BE2C (cell line): ENCODE measurements at regions not wholly inside any gene's neighbourhood (a gene's known extent, or its start where the extent isn't known, plus 50 kb on each side); places are given as distances from the start of the nearest gene placed in this dataset.

ENCODE experiments used
- DNase-seq: peaks from one replicate; pipeline ENCODE4 v3.0.0-alpha.2; 2020
- H3K27me3 ChIP-seq: fragments of 250-450 bp; sonication (Bioruptor Pico); 2 replicates; pipeline ENCODE4 v1.5.1; 2020; ENCODE audit warnings: mild to moderate bottlenecking
- H3K36me3 ChIP-seq: fragments of 250-450 bp; sonication (Bioruptor Pico); 2 replicates; pipeline ENCODE4 v1.5.1; 2020; ENCODE audit warnings: mild to moderate bottlenecking
- H3K4me1 ChIP-seq: fragments of 250-450 bp; sonication (Bioruptor Pico); 2 replicates; pipeline ENCODE4 v1.5.1; 2020
- H3K4me3 ChIP-seq: 2 replicates; pipeline ENCODE4 v1.5.1; 2011; ENCODE audit warnings: low read depth, low read length
- H3K9me3 ChIP-seq: fragments of 250-450 bp; sonication (Bioruptor Pico); 2 replicates; pipeline ENCODE4 v1.5.1; 2020
- TF ChIP-seq, protein P1 (sequence below): IDR thresholded peaks from 2 replicates; pipeline ENCODE4 v1.5.1; 2012; ENCODE audit warnings: mild to moderate bottlenecking, low read depth, low read length

DNA sequence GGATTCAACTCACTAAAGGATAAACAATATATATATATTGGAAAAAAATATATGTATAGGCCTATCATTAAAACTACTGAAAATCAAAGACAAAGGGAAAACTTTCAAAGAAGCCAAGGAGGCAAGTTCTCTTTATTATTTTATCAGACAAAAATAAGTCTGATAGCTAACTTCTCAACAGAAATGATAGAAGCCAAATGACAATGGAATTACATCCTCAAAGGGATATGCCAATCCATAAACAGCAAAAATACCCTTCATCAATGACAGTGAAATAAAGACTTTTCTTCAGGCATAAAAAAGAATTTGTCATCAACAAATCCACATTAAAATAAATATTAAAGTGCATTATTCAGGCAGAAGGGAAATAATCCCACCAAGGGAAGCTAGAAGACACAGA is 393.4 kb downstream of the ZFHX3 start:
- TF ChIP-seq, protein P1, sequence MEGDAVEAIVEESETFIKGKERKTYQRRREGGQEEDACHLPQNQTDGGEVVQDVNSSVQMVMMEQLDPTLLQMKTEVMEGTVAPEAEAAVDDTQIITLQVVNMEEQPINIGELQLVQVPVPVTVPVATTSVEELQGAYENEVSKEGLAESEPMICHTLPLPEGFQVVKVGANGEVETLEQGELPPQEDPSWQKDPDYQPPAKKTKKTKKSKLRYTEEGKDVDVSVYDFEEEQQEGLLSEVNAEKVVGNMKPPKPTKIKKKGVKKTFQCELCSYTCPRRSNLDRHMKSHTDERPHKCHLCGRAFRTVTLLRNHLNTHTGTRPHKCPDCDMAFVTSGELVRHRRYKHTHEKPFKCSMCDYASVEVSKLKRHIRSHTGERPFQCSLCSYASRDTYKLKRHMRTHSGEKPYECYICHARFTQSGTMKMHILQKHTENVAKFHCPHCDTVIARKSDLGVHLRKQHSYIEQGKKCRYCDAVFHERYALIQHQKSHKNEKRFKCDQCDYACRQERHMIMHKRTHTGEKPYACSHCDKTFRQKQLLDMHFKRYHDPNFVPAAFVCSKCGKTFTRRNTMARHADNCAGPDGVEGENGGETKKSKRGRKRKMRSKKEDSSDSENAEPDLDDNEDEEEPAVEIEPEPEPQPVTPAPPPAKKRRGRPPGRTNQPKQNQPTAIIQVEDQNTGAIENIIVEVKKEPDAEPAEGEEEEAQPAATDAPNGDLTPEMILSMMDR = no peak
- H3K4me3 ChIP-seq = no peak overlapping the region
- DNase-seq = no peak
- no peaks in the 10 kb centered on the region for H3K4me1 ChIP-seq
- no peaks in the 10 kb centered on the region for H3K27me3 ChIP-seq
- no peaks in the 10 kb centered on the region for H3K9me3 ChIP-seq
- H3K36me3 ChIP-seq = no peaks in the 10 kb centered on the region

DNA sequence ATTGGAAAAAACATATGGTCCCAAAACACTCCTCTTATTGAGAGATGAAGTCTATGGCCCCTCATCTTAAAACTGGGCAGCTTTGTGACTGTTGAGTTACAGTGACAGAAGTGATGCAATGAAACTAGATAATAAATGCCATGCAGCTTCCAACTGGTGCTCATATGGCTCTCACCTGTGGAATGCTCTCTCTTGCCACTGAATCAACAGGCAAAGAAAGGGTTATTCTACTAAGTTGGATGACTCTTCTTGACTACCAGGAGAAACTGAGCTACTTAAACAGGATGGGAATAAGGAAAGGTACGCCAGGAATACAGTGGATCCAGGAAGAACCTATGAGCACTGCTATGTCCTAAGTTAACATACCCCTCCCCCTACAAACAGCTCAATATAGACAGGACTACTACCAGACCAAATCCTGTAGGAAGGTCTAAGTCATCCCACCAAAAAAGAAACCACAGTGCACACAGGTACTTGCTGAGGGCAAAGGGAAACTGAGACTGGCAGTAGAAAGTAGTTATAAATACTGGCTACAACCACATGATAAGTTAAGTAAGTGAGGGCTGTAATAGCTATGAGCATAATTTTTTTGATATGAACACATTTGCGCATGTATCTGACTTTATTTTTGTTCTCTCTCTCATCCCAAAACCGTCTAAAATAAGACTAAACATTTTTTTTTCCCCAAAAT is 398.5 kb downstream of the ZFHX3 start:
- Histone ChIP-seq H3K36me3 (no peaks in the 10 kb centered on the region), H3K4me1 (no peaks in the 10 kb centered on the region), H3K9me3 (no peaks in the 10 kb centered on the region), H3K4me3 (no peak overlapping the region), H3K27me3 (no peaks in the 10 kb centered on the region)
- TF ChIP-seq, protein P1 = no peak
- DNase-seq = no peak

DNA sequence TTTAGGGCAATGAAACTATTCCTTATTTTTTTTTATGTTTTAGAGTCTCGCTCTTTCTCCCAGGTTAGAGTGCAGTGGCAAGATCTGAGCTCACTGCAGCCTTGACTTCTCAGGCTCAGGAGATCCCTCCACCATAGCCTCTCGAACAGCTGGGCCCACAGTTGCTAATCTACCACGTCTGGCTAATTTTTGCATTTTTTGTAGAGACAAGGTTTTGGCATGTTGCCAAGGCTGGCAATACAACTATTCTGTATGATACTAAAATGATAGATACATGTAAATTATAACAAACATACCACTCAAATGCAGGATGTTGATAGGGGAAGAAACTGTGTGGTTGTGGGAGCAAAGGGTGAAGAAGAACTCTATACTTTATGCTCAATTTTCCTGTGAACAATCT is 401.3 kb downstream of the ZFHX3 start:
- Histone ChIP-seq H3K9me3 (no peaks in the 10 kb centered on the region), H3K36me3 (no peaks in the 10 kb centered on the region), H3K4me3 (no peak overlapping the region), H3K4me1 (no peaks in the 10 kb centered on the region), H3K27me3 (no peaks in the 10 kb centered on the region)
- TF ChIP-seq, protein P1 = no peak
- peak; percentile 21 for DNase-seq

- Histone ChIP-seq H3K9me3 (no peaks in the 10 kb centered on the region), H3K36me3 (no peaks in the 10 kb centered on the region), H3K4me1 (no peaks in the 10 kb centered on the region), H3K27me3 (no peaks in the 10 kb centered on the region), H3K4me3 (no peak overlapping the region)
- DNase-seq = no peak
- TF ChIP-seq, protein P1 = no peak
These were observed 402.4 kb downstream of the ZFHX3 start for GRCh38 chr16:72645538-72645937.

DNA sequence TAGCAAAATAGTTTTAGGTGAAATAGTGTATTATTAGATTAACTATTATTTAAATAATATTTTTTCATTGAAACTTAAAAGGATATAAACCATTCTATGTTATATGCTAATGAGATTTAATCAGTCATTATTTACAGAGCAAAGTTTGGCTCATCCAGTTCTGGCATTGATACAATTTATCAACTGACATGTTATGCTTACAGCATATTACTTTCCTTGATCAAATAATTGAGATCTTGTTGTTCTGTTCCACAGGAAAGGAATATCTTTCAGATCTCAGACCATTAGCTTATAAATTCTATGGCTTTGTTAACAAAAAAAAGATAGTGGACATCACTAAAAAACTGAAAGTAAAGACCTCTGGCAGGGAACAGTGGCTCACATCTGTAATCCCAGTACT is 403.0 kb downstream of the ZFHX3 start:
- TF ChIP-seq, protein P1 = no peak
- no peaks in the 10 kb centered on the region for H3K27me3 ChIP-seq
- no peaks in the 10 kb centered on the region for H3K9me3 ChIP-seq

DNA sequence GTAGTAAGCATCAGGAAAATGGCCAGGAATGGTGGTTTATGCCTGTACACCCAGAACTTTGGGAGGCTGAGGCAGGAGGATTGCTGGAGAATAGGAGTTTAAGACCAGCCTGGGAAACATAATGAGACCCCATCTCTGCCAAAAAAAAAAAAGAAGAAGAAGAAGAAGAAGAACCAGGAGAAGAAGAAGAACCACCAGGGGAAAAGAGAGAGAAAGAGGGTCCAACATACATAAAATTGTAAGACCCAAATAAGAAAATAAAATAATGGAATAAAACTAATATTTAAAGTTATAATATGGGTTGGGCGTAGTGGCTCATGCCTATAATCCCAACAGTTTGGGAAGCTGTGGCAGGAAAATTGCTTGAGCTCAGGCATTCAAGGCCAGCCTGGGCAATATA is 408.4 kb downstream of the ZFHX3 start:
- TF ChIP-seq, protein P1 = no peak
- Histone ChIP-seq H3K9me3 (peaks cover 3% of the 10 kb centered on the region), H3K4me3 (no peak overlapping the region), H3K36me3 (no peaks in the 10 kb centered on the region), H3K27me3 (no peaks in the 10 kb centered on the region), H3K4me1 (0 out of 2 replicates have a peak, but pooled peaks cover 3% of the 10 kb centered on the region)
- DNase-seq = no peak

More for the DNA sequence above, 403.0 kb downstream of the ZFHX3 start:
- no peak overlapping the region for H3K4me3 ChIP-seq
- H3K4me1 ChIP-seq = no peaks in the 10 kb centered on the region
- DNase-seq = no peak
- H3K36me3 ChIP-seq = no peaks in the 10 kb centered on the region
